ENCODE measurements at regions not wholly inside any gene's neighbourhood (a gene's known extent, or its start where the extent isn't known, plus 50 kb on each side); places are given as distances from the start of the nearest gene placed in this dataset.

- no peaks in the 10 kb centered on the region for H3K27me3 ChIP-seq (ENCODE audit: insufficient read depth)
- no peaks in the 10 kb centered on the region for H3K36me3 ChIP-seq (replicated peaks in 1 of 2; ENCODE audit: control insufficient read depth in 1 of 2, insufficient read depth in 2 of 2, low read length in 1 of 2)
- H3K9me2 ChIP-seq, result no peaks in the 10 kb centered on the region
- H2AFZ ChIP-seq (ENCODE audit: low read depth), result no peak overlapping the region
- no peak for DNase-seq
- H3K4me2 ChIP-seq, result no peak overlapping the region
- no peak overlapping the region for H3K4me3 ChIP-seq (ENCODE audit: low read depth in 2 of 2, low read length in 1 of 2)
- no peak overlapping the region for H3K9ac ChIP-seq
- no peak overlapping the region for H3K27ac ChIP-seq (ENCODE audit: low read depth in 2 of 2, low read length in 1 of 2)
- peaks cover 2 to 4% of the 10 kb centered on the region in 2 experiments; a peak in 3 of 4 replicates for H3K4me1 ChIP-seq (ENCODE audit: control insufficient read depth in 1 of 2, insufficient read depth in 2 of 2, low read depth in 1 of 2, low read length in 1 of 2)
- H3K79me2 ChIP-seq (ENCODE audit: insufficient read depth), result no peaks in the 10 kb centered on the region
- H3F3A ChIP-seq (replicated peaks; ENCODE audit: insufficient read depth), result no peaks in the 10 kb centered on the region
- POLR2A ChIA-PET, result no interaction called here
- H4K20me1 ChIP-seq (ENCODE audit: insufficient read depth), result no peaks in the 10 kb centered on the region
- TF ChIP-seq MXI1 (IDR thresholded peaks at IDR 0.05; ENCODE audit: low read depth, low read length) (no peak), MAX (IDR thresholded peaks at IDR 0.05; ENCODE audit: low read depth) (no peak), ZBTB33 (IDR thresholded peaks at IDR 0.05; ENCODE audit: borderline replicate concordance, low read depth) (no peak), MEF2A (IDR thresholded peaks at IDR 0.05; ENCODE audit: borderline replicate concordance, low read depth) (no peak), TEAD4 (IDR thresholded peaks at IDR 0.05; ENCODE audit: borderline replicate concordance, insufficient read depth) (no peak), SMC3 (IDR thresholded peaks at IDR 0.05; ENCODE audit: low read depth, low read length) (no peak), SIN3A (IDR thresholded peaks at IDR 0.05; ENCODE audit: borderline replicate concordance, low read depth, low read length) (no peak), EZH2phosphoT487 (IDR thresholded peaks at IDR 0.05; ENCODE audit: borderline replicate concordance, low read depth) (no peak), JUND (IDR thresholded peaks at IDR 0.05) (no peak), TCF12 (IDR thresholded peaks at IDR 0.05) (no peak), TAF1 (IDR thresholded peaks at IDR 0.05; ENCODE audit: borderline replicate concordance, low read depth, low read length) (no peak)
- CTCF ChIA-PET, result interaction anchor here (1.5 kb wide), 1 partner anchor 1661 kb away, joined by 3 read pairs; no protein-coding TSS in a partner anchor
- WGBS (ENCODE audit: low lambda C conversion rate), result 48% methylated on average over 9 of the region's 19 CpGs
- no peaks in the 10 kb centered on the region for H3K9me3 ChIP-seq
These were observed 492.5 kb upstream of the MANEA start for GRCh38 chr6:95084867-95085266.

GRCh38 chr6:95087394-95088097 lies 489.8 kb upstream of the MANEA start:
- Histone ChIP-seq H3K9me3 (no peaks in the 10 kb centered on the region), H4K20me1 (ENCODE audit: insufficient read depth) (no peaks in the 10 kb centered on the region), H3K4me3 (ENCODE audit: low read depth in 2 of 2, low read length in 1 of 2) (no peak overlapping the region), H3K4me2 (no peak overlapping the region), H3K27me3 (ENCODE audit: insufficient read depth) (no peaks in the 10 kb centered on the region), H3F3A (replicated peaks; ENCODE audit: insufficient read depth) (no peaks in the 10 kb centered on the region), H3K27ac (ENCODE audit: low read depth in 2 of 2, low read length in 1 of 2) (no peak overlapping the region), H3K79me2 (ENCODE audit: insufficient read depth) (no peaks in the 10 kb centered on the region), H3K4me1 (ENCODE audit: control insufficient read depth in 1 of 2, insufficient read depth in 2 of 2, low read depth in 1 of 2, low read length in 1 of 2) (peaks cover 2 to 4% of the 10 kb centered on the region in 2 experiments; a peak in 3 of 4 replicates), H2AFZ (ENCODE audit: low read depth) (no peak overlapping the region), H3K9ac (no peak overlapping the region), H3K36me3 (replicated peaks in 1 of 2; ENCODE audit: control insufficient read depth in 1 of 2, insufficient read depth in 2 of 2, low read length in 1 of 2) (no peaks in the 10 kb centered on the region), H3K9me2 (no peaks in the 10 kb centered on the region)
- DNase-seq, result peak; percentile 34
- ChIA-PET POLR2A (no interaction called here), CTCF (interaction anchor here (1.1 kb wide), 2 partner anchors 8 to 1664 kb away, joined by 3 to 4 read pairs; no protein-coding TSS in a partner anchor)
- WGBS (ENCODE audit: low lambda C conversion rate), result 9% methylated on average over 7 of the region's 8 CpGs
- TF ChIP-seq RAD21 (IDR thresholded peaks at IDR 0.05; ENCODE audit: low read length) (no peak), CHD2 (IDR thresholded peaks at IDR 0.05; ENCODE audit: low read length, partially characterized antibody) (no peak), POLR2AphosphoS5 (IDR thresholded peaks at IDR 0.05; ENCODE audit: low read depth, low read length) (no peak), MEF2A (IDR thresholded peaks at IDR 0.05; ENCODE audit: borderline replicate concordance, low read depth) (no peak), TCF12 (IDR thresholded peaks at IDR 0.05) (no peak), SIN3A (IDR thresholded peaks at IDR 0.05; ENCODE audit: borderline replicate concordance, low read depth, low read length) (no peak), USF1 (IDR thresholded peaks at IDR 0.05; ENCODE audit: borderline replicate concordance, low read depth) (no peak), NFIC (IDR thresholded peaks at IDR 0.05; ENCODE audit: borderline replicate concordance) (0 out of 2 replicates have a peak, but pooled peaks have one; percentile 30)
